RPMI7951 (cell line): ENCODE measurements at regions not wholly inside any gene's neighbourhood (a gene's known extent, or its start where the extent isn't known, plus 50 kb on each side); places are given as distances from the start of the nearest gene placed in this dataset.
"Not testable (repeated sequence)": the region's sequence is repeated elsewhere in the genome, so short reads cannot be mapped to it uniquely, and the experiment has no call there.

ENCODE experiments used
- DNase-seq: peaks from one replicate; pipeline ENCODE4 v3.0.0-alpha.2; 2012; ENCODE audit warnings: low read depth

- DNase-seq = no peak
Measured at GRCh38 chr18:43961722-43962121, 684.4 kb upstream of the SYT4 start.

GRCh38 chr18:43964666-43965065 lies 687.4 kb upstream of the SYT4 start:
- no peak for DNase-seq

- DNase-seq = no peak
Measured at GRCh38 chr18:43965691-43966090, 688.4 kb upstream of the SYT4 start.

- DNase-seq = no peak
Measured at GRCh38 chr18:43970656-43971055, 693.4 kb upstream of the SYT4 start.

- DNase-seq = no peak
Measured at GRCh38 chr18:43978174-43978573, 700.9 kb upstream of the SYT4 start.

- no peak for DNase-seq
Measured at GRCh38 chr18:43982582-43982981, 698.1 kb upstream of the SETBP1 start.

GRCh38 chr18:43987061-43987460 lies 693.6 kb upstream of the SETBP1 start:
- not testable (repeated sequence) for DNase-seq

- no peak for DNase-seq
Measured at GRCh38 chr18:43992741-43993140, 687.9 kb upstream of the SETBP1 start.

- no peak for DNase-seq
Measured at GRCh38 chr18:43994381-43994780, 686.3 kb upstream of the SETBP1 start.

- no peak for DNase-seq
Measured at GRCh38 chr18:44013871-44014270, 666.8 kb upstream of the SETBP1 start.

- no peak for DNase-seq
Measured at GRCh38 chr18:44025421-44025820, 655.3 kb upstream of the SETBP1 start.

- DNase-seq = no peak
Measured at GRCh38 chr18:44028109-44028508, 652.6 kb upstream of the SETBP1 start.

GRCh38 chr18:44031063-44031462 lies 649.6 kb upstream of the SETBP1 start:
- no peak for DNase-seq

GRCh38 chr18:44033144-44033701 lies 647.5 kb upstream of the SETBP1 start:
- no peak for DNase-seq

GRCh38 chr18:44035554-44035953 lies 645.1 kb upstream of the SETBP1 start:
- DNase-seq = no peak

GRCh38 chr18:44036501-44036900 lies 644.2 kb upstream of the SETBP1 start:
- no peak for DNase-seq

- DNase-seq = no peak
Measured at GRCh38 chr18:44039216-44039615, 641.5 kb upstream of the SETBP1 start.

GRCh38 chr18:44039826-44040225 lies 640.9 kb upstream of the SETBP1 start:
- DNase-seq = no peak

- DNase-seq = no peak
Measured at GRCh38 chr18:44041553-44041952, 639.1 kb upstream of the SETBP1 start.

GRCh38 chr18:44041961-44042360 lies 638.7 kb upstream of the SETBP1 start:
- no peak for DNase-seq

GRCh38 chr18:44046376-44046975 lies 634.2 kb upstream of the SETBP1 start:
- DNase-seq = no peak

- no peak for DNase-seq
Measured at GRCh38 chr18:44047585-44047984, 633.1 kb upstream of the SETBP1 start.

- DNase-seq = no peak
Measured at GRCh38 chr18:44048435-44048834, 632.3 kb upstream of the SETBP1 start.

GRCh38 chr18:44048846-44049245 lies 631.8 kb upstream of the SETBP1 start:
- no peak for DNase-seq
